Ammon's horn (tissue), 1 donor: ENCODE measurements at regions not wholly inside any gene's neighbourhood (a gene's known extent, or its start where the extent isn't known, plus 50 kb on each side); places are given as distances from the start of the nearest gene placed in this dataset.
"Not testable (repeated sequence)": the region's sequence is repeated elsewhere in the genome, so short reads cannot be mapped to it uniquely, and the experiment has no call there.

Experiments used
- DNase-seq: peaks from one replicate; pipeline ENCODE4 v3.0.0-alpha.2; 2016; ENCODE audit warnings: low spot score

DNA sequence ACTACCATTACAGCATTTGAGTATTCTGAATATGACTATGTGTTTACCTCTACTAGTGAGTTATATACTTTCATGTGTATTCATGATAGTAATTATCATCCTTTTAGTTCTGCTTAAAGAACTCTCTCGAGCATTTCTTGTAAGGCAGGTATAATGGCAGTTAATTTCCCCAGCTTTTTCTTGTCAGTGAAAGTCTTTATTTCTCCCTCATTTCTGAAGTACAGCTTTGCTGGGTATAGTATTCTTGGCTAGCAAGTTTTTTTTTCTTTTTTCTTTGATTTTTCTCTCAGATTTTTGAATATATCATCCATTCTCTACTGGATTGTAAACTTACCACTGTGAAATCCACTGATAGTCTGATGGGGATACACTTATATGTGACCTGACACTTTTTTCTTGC is 165.9 kb upstream of the ARHGAP5 start:
- no peak for DNase-seq

DNA sequence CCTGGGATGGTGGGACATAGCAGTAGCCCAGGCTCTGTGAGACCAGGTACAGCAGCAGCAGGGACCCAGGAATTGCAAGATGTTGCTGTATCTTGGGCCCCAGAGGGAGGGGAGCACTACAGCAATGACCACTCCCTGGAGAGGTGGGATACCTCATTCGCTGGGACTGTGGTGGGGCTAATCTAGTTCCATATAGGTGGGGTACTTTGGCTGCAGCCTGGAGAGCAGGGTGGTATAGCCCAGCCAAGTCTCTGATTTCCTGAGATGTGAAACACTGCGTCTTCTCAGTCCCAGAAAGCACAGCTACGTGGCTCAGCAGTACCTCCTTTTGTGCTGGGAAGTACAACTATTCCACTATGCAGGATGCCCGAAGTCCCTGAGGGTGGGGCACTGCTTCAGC is 163.7 kb upstream of the ARHGAP5 start:
- no peak for DNase-seq

DNA sequence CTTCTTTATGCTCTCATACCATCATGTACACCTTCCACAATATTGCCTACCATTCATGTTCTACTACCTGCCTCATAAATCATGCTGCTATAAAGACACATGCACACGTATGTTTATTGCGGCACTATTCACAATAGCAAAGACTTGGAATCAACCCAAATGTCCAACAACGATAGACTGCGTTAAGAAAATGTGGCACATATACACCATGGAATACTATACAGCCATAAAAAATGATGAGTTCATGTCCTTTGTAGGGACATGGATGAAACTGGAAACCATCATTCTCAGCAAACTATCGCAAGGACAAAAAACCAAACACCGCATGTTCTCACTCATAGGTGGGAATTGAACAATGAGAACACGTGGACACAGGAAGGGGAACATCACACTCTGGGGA is 158.8 kb upstream of the ARHGAP5 start:
- DNase-seq, result not testable (repeated sequence)

GRCh38 chr14:31920001-31920400 is 157.1 kb upstream of the ARHGAP5 start:
- no peak for DNase-seq

DNA sequence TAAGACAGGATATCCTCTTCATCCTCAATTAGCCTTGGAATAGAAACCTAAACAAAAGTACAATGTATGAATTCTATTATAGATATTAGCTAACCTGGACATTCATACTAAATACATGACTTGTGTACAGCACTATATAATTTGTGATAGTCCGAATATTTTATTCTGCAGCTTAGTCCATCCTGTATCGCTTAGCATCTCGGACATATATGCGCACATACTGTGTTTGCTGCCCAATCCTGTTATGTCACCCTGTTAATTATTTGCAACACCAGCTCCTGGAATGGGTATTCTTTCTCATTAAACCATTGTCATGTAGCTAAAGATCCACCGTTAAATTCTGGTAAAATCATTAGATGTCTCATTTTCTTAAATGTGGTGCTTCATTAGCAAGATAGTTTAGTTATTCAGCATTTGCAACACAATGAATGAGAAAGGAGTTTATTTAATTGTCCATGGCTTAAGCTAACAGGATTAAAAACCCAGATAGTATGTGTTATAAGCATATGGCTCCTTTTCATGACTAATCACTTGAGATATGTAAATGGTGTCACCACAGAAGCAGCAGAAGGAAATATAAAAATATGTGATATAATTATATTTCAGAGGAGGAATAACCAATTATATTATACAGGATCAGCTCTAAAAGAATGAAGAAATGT is 156.0 kb upstream of the ARHGAP5 start:
- no peak for DNase-seq

DNA sequence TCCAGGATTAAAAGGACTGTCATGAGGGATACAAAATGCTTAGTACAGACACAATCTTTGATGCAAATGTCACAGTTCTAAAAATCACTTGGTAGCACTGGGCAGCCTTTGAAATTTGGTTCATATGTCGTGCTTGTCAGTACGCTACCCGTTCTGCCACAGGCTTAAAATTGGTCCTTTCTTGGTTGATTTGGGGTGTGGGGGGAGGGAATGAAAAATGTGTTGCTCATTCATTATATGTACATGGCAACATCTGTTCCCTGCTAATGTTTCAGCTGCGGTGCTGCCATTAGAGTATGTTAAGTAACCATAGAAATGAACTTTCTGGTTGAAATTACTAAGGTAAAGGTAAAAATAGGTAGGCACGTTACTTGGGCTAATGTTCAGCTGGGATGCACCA is 155.4 kb upstream of the ARHGAP5 start:
- no peak for DNase-seq

GRCh38 chr14:31926123-31926522 is 151.0 kb upstream of the ARHGAP5 start:
- DNase-seq, result no peak

- DNase-seq, result peak; percentile 23
These were observed 150.3 kb upstream of the ARHGAP5 start for GRCh38 chr14:31926652-31927347.

DNA sequence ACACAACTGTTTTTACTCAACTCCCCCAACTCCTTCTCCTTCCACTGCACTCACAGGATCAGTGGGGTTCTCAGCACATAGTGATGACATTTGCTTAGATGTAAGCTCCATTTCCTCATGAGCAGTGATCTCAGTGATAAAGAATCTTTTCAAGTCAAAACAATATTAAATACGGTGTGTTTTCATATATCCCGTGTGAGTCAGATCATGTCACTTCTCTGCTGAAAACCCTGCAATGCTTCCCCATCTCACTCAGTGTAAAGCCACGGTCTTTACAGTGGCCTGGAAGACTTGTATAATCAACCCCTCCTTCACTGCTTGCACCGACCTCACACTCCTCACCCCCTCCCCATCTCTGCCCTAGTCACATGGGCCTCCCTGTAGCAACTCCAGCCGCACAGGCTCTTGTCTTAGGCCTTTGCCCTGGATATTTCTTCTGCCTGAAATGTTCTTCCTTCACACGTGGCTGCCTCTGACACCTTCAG is 149.7 kb upstream of the ARHGAP5 start:
- peak; percentile 24 for DNase-seq

DNA sequence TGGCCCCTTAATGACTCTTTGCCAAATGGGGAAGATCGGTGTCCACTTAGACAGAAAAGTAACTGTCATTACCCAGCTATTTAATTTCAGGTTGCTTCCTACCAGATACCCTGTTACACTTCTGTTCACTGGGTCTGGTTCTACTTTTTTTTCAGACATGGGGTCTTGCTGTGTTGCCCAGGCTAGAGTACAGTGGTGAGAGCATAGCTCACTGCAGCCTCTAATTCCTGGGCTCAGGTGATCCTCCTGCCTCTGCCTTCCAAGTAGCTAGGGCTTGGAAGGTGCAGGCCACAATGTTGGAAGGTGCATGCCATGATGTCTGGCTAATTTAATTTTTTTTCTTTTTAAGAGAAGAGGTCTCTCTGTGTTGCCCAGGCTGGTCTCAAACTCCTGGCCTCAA is 147.0 kb upstream of the ARHGAP5 start:
- DNase-seq, result no peak

DNA sequence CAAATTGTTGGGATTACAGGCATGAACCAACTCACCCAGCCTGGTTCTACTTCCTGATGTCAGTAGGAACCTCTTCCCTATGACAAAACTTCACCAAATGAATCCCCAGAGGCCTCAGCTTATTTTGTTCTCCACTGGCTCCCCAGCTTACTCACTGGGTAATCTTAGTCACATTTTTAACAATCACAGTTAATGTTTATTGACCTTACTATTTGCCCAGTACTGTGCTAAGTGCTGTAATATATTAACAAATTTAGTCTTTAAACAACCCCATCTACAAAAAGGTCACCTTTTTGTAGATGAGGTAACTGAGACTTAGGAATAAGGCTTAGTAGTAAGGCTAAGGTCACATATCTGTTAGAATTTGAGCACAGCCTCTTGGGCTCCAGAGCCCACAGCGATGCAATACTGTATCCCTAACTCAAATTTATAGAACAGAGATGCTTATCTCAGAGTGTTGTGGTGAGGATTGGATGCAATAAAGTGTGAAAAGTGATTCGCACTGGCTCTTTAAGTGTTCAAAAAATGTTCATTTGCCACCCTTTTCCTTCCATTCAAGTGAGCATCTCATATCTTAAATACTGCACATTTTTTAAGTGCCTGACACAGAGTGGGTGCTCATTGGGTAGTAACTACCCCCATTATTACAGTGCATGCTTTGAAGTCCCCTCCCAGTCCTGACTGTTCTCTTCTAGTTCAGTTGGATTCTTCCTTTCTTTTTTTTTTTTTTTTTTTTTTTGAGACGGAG is 146.4 kb upstream of the ARHGAP5 start:
- no peak for DNase-seq

GRCh38 chr14:31932675-31933074 is 144.4 kb upstream of the ARHGAP5 start:
- no peak for DNase-seq

- no peak for DNase-seq
These were observed 143.4 kb upstream of the ARHGAP5 start for GRCh38 chr14:31933716-31934115.

DNA sequence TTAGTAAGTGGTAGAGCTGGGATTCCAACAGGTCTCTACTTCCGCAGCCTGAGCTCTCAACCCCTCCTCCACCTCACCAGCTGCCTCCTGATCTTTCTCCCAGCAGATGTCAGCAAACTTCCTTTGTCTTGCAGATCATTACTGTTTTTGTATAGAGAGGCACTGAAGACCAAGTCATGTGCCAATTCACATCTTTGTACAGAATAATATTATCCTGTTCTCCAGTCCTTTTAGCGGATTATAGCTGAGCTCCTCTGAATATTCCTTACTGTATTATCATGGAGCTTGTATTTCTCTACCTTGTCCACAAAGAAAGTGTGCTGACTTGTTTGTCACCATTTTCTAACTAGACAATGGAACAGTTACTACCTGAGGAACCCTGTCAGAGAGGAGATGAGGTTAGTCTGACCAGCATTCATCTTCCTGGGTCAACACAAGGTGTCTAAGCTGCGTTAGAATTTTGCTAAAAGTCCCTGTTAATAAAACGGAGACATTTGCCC is 142.3 kb upstream of the ARHGAP5 start:
- DNase-seq, result peak; percentile 72

GRCh38 chr14:31935391-31935790 is 141.7 kb upstream of the ARHGAP5 start:
- DNase-seq, result no peak

- DNase-seq, result no peak
These were observed 141.0 kb upstream of the ARHGAP5 start for GRCh38 chr14:31936115-31936514.

DNA sequence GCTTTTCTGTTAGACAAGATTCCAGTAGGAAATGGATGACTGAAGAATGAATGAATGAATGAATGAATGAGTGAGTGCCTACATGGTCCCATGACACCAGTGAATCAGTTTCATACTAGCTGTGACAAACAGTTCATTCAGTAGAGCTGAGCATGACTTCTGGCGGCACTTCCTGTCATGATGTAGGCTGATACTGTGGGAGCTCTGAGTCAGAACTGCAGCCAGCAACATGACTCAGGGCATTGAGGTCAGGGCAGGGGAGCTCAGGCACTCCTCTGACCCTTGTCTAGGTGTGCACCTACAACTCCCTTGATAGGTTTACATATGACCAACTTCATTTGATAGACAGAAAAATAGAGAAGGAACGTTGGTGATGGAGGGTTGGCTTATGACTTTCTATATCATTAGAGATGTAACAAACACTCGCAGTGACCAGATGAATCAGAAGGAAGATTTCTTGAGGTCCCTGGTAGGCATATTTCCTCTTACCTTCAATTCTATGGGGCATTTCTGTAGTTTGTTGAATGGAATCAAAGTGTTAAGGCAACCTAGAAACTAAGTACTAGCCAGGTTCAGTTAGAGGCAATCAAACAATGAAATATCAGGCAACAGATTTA is 139.3 kb upstream of the ARHGAP5 start:
- peak; percentile 52 for DNase-seq

DNA sequence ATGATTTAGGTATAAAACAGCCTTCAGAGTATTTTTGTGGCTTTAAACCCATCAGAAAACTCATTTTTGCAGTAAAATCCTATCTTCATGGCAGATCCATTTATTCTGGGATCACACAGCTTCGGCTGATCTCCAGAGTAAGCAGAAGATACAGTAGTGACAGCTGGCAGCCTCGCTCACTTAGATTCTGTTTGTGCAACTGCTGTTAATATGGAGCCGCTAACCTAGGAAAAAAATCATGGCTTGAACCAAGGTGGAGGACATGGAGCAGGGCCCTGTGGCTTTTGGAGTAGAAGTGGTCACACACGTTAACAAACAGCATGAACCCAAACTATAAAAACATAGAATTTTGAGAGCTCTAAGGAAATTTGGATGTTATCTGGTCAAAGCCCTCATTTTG is 137.2 kb upstream of the ARHGAP5 start:
- peak; percentile 40 for DNase-seq

- no peak for DNase-seq
These were observed 135.6 kb upstream of the ARHGAP5 start for GRCh38 chr14:31941487-31941886.

GRCh38 chr14:31942166-31942841 is 134.8 kb upstream of the ARHGAP5 start:
- DNase-seq, result no peak

DNA sequence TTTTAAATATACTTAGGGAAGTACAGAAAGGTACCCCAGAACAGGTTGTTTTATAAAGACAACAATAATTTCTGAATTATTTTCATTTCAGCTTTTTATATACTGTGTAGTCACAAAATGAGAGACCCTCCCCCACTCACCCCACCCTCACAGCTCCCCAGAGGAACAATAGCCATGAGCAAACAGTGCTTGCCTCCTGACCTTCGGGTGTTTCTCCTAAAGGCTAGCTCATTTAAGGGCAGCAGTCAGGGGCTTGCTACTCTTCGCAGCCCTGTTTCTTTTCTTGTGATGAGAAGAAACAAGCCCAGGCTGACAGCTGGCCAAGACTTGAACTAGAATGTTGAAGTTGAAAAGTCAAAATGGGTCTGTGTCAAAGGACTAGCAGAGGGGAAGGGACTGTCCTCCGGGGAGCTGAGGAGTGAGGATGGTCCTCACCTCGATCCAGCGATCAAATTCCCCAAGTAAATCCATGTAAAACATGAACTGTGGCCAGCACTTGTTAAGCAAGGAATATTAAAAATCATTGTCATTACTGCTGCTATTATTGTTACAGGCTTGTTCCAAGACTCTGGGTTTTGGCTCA is 133.8 kb upstream of the ARHGAP5 start:
- no peak for DNase-seq
